T-helper 2 cell (primary cell): ENCODE measurements at regions not wholly inside any gene's neighbourhood (a gene's known extent, or its start where the extent isn't known, plus 50 kb on each side); places are given as distances from the start of the nearest gene placed in this dataset.
"Not testable (repeated sequence)": the region's sequence is repeated elsewhere in the genome, so short reads cannot be mapped to it uniquely, and the experiment has no call there.

Experiments used
- DNase-seq, 5 experiments: peaks; one replicate each; pipeline versions ENCODE4 v3.0.0 to v3.0.0-alpha.2; 2012 to 2022

DNA sequence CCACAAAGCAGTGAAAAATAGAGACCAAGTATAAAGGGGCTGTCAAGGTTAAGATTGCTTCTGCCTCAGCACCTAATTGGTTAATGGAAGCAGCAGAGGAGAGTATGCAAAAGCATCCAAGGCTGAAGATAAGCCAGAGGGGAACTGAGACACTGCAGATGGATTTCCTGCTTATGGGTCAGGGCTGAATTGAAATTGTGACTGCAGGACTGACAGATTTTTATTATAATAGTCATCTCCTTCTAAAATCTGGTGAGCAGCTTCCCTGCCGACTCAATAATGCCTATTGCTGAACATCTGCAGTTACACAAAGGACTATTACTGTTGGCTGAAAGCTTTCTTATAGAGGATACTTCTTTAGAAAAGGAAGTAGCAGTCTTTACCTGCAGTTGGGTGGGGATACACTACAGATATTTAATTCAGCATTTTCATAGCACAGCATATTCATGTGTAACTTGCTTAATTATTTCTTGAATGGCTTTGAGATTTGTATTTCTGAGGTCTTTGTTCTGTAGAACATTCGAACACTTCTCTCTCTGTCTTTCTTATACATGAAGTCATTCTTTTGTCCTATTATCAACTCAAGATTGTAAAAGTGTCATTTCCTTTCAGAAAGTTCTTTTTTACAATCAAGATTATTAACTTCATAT is 363.0 kb upstream of the RIOK2 start:
- no peak for DNase-seq

DNA sequence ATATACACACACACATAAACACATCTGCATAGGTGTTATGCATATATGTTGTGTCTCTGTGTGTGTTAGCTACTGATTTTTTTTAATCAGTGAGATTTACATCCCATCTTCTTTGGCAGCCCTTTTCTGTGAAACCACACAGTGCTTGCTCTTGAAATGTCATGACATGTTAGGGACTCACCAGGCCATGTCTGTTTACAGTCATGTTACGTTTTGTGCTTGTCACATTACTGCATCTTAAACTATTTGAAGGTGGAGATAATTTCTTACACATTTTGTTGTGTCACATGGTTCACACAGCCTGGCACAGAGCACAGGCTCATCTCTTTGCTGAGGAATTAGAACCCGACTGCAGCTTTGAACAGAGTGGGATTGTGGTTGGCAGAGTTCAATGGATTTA is 364.4 kb upstream of the RIOK2 start:
- no peak for DNase-seq

DNA sequence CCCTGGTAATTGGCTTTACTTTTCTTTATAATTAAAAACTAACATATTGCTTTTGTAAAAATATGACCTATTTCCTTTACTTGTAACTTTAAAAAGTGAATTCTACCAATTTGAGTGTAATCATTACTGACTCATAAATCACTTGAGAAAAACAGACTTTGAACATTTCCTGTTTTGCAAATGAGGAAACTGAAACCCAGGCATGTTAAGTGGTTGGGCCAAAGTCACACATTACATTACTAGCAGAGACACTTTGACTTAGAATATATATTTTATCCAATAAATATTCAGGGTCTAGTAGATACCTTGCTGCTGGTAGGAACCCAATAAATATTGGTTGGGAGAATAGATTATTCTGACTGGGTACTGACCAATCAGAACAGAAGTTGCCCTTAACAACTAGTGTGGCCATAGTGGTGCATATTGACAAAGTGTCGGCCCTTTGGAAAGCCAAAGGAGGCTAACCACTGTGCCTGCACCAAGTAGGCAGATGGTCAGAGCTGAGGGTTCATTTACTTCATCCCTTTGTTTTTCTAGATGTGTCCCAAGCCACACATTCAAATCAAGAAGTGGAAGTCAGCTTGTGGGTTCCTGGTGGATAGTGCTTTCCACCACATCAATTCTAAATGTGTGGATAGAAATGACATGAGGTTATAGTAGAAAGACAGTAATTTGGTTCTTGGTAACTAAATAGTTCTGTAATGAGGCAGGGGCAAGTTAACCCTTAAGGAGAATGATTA is 365.1 kb upstream of the RIOK2 start:
- peak in 1 of 5 experiments; percentile 58 for DNase-seq

DNA sequence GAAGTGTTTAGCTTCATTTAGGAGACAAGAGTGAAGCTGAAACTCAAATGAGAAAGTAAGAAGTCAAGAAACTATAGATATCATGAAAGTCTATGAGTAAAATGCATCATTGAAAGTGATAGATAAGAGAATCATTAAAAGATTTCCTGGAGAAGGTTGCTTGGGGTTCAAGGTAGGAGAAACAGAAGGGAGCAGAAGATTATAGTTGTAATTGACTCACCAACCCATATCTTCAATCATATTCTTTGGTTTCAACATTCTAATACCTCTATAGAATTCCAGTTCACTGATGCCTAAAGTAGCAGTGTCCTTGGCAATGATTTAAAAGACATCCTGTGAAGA is 365.7 kb upstream of the RIOK2 start:
- no peak for DNase-seq

DNA sequence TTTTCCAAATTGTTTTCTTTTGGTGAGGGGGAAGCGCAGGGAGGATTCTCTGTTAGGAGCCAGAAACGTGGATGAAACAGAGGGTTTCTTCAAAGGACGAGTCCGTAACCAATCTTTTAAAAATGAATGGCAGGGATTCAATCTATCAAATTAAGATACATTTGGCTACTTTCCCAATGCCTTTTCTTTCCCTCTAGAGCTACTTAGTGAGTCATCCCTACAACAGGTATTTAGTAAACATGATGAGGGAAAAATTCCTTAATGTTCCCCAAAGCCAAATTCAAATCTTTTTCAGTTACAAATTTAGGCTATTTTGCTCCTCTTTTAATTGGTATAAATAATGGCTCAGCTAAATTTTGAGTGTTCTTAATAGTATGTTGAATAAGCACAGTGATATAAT is 366.4 kb upstream of the RIOK2 start:
- no peak for DNase-seq

DNA sequence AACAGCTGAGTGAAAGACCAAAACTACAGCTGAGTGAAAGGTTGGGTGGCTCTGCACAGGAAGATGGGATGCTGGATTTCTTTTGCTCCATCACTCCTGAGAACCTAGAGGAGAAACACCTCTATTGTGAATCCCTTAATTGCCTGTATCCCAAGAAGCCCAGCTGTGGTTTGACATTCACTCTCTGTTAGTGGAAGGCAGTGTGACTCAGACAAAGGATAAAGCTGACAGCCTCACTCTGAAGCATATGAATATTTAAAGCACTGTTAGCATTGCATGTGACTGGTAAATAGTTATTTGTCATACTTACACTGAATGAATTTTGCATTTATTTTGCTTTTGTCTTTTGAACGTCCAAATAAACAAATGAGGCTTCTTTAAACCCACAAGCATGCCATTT is 367.1 kb upstream of the RIOK2 start:
- DNase-seq = no peak

DNA sequence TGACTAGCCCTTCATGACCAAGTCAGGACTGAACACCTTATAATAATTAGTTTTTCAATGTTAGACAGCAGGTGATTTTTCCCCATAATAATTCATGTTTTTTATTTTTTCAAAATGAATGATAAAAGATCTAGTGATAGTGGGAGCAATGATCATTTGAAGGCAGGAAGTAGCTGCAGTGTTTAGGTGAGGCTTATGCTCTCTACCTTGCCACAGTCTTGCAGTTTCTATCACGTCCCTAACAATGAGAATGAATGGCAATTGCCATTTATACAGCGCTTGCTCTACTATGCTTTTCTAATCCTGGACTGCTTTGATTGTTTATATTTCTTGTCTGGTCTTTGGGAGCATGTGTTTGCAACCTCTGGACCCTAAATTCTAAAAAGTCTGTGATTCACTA is 367.8 kb upstream of the RIOK2 start:
- DNase-seq = no peak

DNA sequence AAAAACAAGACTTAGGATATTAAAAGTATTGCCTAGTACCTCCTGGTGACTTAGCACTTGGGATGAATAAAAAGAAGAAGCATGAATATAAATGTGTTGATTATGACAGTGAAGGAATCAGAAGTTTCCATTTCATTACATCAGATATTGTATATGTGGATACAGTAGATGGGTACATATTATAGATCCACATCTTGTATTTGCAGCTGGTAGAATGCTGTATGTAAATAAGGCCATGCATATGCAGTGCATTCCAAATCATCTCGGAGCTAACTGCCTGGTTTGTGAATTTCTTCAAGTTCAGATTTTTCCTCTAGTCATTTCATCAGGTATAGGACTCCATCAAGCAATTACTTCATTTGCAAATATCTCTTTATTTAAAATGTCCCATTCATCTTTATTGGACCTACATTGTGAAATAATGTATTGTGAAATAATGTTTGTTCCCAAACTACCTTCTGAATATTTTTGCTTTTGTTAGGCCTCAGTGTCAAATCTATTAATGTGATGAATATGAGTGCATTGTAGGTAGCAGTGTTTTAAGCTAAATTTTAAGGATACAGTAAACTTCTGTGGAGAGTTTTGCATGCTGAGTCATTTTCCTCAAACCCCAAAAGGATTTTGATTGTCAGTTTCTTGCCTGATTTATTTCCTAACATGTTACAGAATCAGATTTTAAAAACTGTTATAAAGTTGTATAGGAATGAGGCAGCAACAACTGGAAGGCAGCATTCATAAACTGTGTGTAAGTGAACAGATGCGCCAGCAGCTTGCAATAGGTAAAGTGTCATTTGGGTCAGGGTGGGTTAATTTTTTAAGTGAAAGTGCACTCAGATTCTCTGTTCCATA is 370.8 kb upstream of the RIOK2 start:
- DNase-seq = no peak

DNA sequence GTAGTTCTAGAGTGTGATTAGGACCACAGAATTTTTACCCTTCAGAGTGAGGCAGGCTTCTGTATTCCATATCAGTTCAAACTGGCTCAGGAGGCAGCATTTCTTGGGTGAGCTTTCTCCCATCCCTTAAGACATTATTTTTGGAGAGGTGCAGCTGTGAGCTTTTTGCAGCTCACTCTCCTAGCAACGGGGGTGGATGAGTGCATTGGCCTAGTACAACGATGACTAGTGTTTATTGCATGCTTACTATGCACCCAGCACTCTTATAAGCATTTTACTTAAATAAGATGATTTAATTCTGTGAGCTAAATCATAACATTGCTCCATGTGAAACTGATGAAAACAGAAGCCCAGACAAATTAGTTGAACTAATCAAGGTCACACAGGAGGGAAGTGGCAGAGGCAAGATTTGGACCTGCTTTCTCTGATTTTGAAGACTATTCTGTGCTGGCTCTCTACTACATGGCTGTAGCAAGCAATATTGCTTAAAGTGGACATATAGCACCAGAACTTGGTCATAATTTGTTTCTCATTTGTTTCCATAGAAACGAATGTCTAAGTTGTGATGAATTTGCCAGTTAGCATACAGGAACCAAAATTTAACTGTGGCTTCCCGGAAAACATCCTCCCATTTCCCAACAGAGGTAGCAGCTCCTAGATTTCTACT is 372.1 kb upstream of the RIOK2 start:
- no peak for DNase-seq

DNA sequence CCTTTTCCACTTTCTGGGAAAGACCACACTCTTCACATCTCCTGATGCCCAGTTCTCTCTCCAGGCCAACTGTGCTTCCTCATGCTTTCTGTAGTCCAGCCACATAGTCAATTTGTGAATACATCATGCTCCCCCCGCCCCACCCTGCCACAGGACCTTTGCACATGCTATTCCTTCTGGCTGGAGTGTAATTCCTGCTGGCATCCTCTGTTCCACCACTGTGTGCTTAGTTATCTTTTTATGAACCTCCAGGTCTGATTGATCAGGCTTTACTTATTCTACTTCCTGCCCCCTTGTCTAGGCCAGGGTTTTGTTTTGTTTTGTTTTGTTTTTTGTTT is 372.6 kb upstream of the RIOK2 start:
- no peak for DNase-seq

DNA sequence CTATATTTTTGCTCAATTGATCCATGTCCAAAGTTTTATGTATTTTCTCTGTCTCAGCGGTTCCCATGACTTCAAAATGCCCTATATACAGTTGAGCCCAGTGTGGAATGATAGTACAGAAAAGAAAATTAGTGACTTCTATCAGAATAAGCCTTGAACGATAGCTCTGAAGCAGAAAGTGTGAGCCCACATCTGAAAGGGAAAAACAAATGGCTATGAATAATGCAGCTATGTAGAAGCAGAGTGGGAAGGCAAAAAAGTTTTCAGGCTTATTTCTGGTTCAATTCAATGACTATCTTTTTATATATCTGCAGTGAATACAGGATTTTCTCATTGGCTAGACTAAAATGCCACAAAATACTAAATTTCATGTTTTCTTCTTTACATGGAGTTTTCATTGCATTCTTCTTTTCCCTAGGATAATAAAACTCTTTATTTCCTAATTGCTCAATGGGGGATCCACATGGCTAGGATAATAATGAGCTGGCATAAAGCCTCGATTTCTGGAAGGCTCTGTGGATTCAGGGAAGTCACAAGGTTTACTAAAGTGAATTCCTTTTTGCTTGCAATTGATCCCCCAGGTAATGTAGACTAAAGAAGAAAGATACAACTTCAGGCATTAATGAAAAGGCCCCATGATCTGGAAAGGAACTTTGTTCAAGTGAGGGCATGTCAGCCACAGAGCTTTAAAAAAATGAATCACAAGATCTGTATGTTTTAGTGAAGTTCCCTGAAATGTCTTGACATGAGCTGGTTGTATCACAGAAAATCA is 377.0 kb upstream of the RIOK2 start:
- DNase-seq = no peak

DNA sequence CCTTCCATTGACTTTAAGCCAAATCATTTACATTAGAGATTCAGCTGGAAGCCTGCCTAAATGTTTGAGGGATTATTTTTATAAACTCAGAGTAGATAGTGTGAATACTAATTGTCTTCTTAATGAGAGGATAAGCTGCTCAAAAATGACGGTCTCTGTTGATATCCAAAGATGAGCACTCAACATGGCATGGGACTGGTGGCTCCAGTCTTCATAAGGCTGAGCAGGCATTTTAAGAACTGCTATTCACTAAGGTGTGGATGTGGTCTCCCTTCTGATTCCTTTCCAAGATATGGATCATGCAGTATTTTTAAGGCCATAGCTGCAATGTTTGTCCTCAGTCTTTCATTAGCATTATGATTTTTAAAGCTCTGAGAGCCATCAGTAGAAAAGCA is 377.5 kb upstream of the RIOK2 start:
- DNase-seq = no peak

DNA sequence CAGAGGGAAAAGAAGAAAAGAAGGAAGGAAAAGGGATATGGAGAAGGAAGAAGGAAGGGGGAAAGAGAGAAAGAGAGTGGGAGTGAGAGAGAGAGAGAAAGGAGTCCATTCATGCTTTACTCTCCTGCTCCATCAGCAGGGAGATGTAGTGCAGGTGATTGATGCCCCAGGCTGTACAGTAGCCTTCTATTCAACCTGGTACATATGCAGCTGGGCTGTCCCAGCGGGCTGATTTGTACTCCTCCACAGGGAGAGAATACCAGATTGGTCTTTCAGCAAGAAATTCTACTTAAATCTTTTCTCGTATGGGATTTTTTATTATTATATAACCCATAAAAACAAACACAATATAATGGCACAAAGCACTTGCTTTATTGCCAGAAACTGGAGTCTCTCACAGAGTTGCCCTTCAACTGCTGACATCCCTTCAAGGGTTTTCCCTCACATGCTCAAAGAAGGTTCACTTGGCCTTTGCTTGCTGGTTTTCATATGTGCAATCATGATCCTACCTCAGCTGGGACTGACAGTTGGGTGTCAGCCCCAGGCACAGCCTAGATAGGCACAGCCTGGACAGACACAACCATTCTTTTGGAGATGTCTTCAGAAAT is 380.1 kb upstream of the RIOK2 start:
- DNase-seq = no peak

DNA sequence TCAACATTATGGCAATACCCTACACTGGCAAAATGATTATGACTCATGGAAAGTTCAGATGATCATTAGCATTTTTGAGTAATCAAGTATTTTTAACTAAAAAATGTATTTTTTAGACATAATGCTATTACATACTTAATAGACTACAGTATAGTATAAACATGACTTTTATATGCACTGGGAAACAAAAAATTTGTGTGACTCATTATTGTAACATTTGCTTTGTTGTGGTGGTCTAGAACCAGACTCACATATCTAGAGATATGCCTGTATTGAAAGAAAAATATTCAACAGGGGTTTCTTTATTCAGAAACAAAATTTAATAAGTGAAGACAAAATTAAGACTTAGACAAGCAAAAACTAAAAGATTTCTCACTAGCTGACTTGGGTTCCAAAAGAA is 385.3 kb upstream of the RIOK2 start:
- no peak for DNase-seq

DNA sequence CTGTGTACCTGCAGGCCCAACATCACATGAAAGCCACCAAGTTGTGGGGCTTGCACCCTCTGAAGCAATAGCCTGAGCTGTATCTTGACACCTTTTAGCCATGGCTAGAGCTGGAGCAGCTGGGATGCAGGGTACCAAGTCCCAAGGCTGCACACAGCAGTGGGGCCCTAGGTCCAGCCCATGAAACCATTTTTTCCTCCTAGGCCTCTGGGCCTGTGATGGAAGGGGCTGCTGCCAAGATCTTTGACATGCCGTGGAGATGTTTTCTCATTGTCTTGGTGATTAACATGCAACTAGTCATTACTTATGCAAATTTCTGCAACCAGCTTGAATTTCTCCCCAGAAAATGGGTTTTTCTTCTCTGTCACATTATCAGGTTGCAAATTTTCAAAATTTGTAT is 387.2 kb upstream of the RIOK2 start:
- DNase-seq = no peak

DNA sequence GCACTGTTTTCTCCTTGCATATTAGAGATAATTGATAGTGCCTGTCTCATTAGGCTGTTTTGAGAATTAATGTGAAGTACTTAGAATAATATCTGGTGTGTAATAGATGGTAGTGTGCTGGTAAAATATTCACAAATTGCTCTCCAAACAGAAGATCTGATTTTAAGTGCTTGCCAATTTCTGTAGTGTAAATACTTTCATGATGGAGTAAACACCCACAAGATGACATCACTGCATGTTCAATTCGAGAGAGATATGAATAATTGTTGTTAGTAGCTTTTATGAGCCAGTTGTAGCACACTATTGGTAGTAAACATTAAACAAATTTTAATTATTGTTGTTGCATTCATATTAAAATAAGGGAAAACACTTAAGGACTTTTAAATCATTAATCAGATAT is 392.3 kb upstream of the RIOK2 start:
- DNase-seq = no peak

DNA sequence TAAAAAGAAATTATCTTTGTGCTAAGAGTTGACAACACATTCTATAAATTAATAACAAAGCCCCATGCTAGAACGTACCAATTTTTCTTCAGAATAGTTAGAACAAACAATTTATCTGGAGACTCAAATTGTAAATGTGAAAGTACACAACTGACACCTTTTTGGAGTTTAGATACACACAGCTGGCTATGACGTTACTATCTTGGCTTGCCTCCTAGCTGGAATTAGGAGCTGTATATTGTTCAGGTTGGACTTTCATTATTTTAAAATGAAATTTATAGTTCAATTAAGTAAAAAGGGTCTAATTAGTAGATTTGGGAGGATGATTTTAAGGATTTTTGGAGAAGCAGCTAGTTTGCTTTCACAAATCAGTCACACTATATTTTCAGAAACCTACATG is 393.9 kb upstream of the RIOK2 start:
- no peak for DNase-seq

DNA sequence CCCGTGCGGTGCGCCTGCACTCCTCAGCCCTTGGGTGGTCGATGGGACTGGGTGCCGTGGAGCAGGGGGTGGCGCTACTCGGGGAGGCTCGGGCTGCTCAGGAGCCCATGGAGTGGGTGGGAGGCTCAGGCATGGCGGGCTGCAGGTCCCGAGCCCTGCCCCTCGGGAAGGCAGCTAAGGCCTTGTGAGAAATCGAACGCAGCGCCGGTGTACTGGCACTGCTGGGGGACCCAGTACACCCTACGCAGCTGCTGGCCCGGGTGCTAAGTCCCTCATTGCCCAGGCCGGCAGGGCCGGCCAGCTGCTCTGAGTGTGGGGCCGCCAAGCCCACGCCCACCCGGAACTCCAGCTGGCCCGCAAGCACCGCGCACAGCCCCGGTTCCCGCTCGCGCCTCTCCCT is 396.9 kb upstream of the RIOK2 start:
- not testable (repeated sequence) for DNase-seq

DNA sequence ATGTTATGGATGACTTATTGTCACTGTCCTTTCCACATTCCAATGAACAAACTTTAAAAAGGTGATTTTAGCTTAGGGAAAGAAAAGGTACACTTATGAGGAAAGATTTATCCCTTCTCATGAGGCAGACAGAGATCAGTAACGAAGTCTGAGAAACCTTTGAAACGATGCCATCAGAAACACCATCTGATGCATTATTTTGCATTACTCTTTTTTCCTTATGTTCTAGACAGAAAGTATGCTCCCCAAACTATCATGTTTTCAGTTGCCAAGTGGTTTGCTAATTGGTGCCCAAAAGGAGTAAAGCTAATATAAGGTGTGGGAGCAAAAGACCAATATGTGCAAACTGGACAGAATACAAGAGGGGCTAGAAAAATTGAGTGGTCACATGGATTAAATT is 397.7 kb upstream of the RIOK2 start:
- DNase-seq = no peak

DNA sequence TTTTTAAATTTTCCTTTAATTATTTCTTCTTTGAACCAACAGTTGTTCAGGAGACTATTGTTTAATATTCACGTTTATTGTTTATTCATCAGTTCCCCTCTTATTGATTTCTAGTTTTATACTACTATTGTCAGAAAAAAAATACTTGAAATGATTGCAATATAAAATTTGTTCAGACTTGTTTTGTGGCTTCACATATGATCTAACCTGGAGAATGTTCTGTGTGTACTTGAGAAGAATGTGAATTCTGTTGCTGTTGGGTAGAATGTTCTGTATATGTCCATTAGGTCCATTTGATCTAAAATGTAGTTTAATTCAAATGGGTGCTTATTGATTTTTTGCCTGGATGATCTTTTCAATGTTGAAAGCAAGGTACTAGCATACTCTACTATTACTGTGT is 408.7 kb upstream of the RIOK2 start:
- no peak for DNase-seq

DNA sequence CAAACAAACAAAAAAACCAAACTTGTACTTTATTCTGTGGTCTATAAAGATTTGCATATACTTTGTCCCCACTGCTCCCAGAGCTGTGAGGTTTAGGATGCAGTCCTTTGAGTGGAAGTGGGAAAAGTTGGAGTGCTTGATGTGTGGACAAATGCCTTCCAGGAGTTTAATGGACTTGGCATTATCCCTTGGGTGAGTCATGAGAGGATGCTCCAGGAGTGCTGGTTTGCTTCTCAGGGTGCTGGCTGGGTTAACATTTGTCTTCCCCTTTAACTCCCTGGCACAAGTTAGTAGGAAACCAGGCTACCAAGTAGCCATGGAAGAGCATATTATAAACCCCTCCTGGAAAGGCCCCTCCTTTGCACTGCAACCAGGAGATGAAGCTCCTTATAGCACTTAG is 417.4 kb upstream of the RIOK2 start:
- DNase-seq = no peak

DNA sequence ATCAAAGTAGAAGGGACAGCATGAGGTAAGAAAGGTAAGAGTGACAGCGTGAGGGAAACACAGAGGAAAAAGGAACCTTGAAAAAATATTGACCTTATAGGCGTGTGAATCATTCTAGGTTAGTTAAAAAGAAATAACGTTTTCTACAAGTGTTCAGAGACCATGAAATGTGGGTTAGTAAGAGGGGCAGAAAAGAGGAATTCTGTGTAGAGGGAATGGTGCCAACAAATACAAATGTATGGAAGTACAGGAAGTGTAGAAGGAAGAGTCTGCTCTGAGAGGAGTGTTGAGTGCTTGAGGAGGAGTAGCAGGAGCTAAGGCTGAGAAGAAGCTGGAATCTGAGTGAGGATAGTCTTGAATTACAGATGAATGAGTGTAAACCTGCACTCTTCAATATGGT is 418.6 kb upstream of the RIOK2 start:
- DNase-seq = no peak
